Hematopoietic multipotent progenitor cell treated with erythropoietin and hydrocortisone succinate and interleukin-3 and kit ligand, for 17 days (in vitro differentiated cells): ENCODE measurements at regions not wholly inside any gene's neighbourhood (a gene's known extent, or its start where the extent isn't known, plus 50 kb on each side); places are given as distances from the start of the nearest gene placed in this dataset.

Experiments used
- DNase-seq: peaks from one replicate; pipeline ENCODE4 v3.0.0-alpha.2; 2015; ENCODE audit warnings: low spot score

DNA sequence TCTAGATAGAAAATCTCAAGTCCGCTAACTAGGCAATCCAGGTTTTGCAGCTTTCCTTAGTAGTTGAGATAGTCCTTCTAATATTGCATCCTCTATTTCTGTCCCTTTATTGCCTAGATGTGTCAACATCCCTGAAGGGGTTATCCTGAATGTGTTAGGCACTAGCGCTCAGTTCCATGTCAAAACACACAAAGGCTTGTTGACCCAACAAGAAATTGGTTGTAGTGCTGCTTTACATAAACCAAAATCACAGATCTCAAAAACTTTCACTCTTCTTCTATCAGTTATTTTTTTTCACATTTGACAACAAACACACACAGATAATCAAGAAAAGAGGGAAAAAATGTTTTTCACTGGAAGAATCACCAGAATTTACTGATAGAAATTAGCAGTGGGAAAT lies 51.4 kb upstream of the SOX2 start:
- DNase-seq = no peak

DNA sequence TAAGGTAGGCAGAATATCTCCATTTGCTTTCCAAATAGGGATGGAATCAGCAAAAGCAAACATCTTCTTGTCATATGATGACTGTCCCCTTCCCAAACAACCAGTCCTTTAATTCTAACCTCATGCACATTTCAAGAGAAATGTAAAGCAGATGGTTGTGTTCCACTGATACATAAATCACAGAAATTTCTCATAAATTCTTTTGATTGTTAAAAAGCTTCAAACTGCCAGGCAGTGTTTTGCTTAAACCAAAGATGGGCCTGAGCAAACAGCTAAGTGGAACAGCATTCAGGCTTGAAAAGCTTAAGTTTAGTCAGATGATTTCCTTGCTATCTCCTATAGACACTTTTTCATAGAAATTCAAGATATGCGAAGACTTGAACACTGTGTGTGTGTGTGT lies 74.3 kb upstream of the SOX2 start:
- no peak for DNase-seq

DNA sequence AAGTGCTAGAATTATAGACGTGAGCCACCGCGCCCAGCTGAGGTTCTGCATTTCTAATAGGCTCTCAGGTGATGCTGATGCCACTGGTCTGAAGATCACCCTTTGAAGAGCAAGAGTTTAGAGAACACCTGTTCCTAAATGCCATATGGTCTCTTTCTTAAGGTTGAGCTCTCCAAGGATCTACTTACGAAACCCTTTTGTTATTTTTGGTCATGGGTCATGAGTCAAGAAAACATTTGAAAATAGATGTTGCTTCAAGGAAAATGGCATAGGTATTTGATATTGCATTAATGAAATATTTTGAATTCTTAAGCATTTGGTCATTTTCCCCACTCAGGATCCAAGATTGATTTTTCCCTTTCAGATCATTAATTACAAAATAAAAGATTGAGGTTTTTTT lies 74.7 kb upstream of the SOX2 start:
- no peak for DNase-seq

DNA sequence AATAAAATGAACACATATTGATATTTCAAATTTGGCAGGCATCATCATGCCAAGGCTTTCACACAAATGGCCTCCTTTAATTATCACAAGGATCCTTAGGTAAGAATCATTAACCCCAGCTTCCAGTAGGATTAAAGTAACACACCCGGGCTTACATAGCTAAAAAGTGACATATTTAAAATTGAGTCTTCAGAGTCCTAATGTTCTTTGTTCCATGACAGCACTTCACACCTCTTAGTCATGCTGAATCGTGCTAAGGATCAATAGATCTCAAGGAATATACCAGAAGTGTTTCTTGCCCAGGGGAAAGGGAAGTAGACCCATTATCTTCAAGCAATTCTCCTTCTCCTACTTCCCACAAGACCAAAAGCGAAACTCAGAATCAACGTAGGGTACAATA lies 76.6 kb upstream of the SOX2 start:
- no peak for DNase-seq

DNA sequence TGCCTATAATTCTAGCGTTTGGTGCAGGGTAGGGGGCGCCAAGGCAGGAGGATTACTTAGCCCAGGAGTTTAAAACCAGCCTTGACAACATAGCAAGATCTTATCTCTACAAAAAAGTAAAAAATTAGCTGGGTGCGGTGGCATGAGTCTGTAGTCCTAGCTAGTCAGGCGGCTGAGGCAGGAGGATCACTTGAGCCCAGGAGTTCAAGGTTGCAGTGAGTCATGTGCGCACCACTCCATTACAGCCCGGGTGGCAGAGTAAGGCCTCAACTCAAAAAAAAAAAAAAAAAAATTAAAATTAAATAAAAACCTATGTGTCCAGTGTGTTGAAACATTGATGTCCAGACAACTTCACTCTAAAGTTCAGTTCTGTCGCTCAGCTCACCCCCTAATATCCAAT lies 78.2 kb upstream of the SOX2 start:
- DNase-seq = no peak

DNA sequence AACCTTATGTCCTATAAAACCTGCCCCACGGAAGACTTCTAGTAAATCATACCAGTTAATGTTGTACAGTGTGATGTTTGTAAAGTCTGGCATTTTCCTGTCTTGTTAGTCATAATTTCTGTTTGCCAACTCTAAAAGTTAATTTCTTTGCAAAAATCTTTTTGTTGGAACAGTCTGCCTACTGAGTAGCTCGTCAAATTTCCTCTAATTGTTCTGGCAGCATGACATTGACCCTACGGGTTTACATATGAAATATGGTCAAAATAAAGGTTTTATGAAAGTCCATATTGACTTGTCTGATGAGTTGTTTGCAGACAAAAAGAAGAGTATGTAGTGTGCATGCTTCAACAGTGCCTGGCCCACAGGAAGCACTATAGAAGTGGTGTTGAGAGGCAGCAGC lies 79.8 kb upstream of the SOX2 start:
- DNase-seq = no peak

DNA sequence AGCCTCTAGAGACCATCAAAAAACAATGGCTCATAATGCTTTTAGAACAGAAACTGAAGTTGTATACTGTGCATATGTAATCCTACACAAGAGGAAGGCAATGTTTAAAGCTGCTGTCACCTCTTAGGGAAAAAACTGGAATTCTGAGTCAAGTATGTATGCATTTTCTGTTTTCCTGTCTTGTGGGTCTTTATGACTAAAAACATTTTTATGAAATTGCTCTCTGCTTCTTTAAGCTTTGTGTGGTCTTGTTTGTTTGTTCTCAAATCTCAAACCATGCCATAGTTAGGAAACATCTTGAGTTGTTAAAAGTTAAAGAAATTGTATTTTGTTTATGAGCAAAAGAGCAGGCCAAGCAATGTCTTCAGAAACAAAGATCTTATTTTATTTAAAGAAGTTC lies 80.9 kb upstream of the SOX2 start:
- DNase-seq = no peak

DNA sequence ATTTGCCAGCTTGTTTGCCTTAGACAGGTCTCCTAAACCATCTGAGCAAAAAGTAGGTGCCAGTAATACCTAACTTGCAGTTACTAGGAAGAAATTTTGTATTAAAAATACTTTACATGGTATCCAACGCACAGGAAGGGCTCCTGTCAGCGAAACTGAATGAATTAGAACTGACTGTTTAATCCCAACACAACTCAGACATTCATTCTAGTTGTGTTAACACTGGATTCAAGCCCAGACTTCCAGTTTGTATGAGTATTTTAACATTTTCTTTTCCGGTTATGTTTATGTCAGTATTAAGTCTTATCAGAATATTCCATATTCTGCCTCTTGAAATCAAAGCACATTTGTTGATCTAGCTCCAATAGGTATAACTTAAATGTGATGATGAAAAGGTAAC lies 82.0 kb upstream of the SOX2 start:
- no peak for DNase-seq

DNA sequence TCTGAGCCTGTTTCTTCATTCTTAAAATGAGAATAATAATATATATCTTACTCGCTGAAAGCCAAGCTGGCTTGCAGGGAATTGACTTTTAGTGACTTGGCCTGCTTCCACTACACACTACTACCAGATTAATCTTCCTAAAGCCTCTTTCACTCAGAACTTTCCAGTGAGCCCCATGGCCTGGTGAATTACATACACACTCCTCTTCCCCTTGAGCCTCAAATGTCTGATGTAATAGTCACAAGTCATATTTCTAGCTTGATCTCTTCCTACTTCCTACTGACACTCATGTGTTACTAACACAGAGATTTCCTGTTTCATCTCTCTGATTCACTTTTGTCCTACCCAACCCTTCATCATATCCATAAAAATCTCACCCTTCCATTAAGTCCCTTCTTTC lies 82.7 kb upstream of the SOX2 start:
- DNase-seq = no peak

DNA sequence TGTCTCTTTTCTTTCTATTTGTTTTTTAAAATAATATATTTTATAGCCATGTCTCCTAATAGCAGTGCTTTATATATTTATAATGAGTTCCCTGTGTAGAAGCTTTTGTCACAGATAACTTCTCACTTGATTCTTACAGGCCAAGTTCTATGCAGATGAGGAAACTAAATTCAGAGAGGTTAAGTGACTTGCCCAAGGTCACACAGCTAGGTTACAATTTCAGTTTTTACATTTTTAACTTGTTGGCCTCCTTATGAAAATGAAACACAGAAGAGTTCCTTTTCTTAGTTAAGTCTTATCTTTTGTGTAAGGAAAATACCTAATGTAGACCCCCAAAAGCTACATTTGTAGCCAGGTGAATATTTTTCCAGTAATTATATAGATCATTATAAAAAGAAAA lies 83.3 kb upstream of the SOX2 start:
- DNase-seq = no peak

DNA sequence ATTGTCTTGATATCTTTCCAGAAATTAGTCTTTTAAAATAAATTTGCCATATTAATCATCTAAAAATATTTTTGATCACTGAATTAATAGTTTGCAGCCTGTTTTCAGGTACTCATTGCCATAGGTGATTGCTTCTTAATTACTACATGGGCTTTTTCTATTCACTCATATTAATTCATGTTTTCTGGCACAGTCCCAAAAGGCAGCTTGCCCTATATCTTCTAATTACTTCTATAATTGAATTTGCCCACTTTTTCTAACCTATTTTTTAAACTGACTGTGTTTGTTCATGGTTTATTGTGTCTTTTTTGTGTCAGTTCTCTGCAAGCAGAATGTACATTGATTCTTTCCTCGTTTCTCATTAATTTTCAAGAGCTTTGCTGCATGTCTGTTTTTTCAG lies 85.7 kb upstream of the SOX2 start:
- no peak for DNase-seq

DNA sequence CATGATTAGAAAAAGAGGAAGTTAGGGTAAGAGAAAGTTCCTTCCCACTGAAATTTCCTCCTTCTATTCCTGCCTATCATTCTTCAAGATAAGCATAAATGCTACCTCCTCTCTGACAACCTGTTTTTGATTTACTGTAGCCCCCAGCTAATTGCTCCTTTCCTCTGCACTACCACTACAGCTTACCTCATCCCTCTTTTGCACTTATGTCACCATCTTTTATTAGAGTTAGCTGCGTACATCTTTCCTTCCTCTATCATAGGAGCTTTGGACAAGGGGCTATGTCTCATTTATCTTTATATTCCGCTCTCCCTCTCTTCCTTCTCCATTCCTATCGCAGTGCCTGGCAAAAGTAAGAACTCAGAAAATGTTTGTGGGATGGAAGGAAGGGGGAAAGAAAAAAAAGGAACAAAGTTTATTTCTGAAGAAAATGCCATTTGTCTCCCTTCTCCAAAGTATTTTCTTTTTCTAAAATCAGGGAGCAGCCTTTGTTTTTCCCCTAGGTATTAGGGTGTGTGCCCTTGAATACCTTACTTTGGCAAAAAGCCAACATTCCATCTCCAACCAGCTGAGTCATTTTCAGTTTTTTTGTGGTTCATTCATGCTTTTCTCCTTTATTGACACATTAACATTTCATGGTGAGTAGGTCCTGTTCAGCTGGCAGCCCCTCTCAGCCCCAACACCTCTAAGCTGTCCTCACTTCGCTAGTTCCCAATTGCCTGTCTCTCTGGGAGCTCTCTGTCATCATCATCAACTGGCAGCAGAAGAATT lies 87.6 kb upstream of the SOX2 start:
- DNase-seq = no peak

DNA sequence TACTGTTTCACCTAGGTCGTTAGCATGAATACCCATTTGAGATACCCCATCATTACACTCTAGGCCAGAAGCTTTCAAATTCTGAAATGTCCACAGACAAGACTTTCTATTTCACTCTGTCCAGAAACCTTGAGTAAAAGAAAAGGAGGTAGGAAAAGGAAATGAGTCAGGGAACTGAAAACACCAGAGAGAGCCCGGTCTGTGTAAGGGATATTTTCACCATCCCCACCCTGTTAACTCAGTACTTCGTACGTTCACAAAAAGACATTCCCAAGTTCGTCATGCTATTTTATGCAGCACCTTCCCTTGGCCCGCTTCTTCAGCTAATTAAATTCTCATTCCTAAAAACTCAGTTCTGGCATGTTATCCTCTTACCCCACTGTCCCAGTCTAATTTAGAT lies 89.4 kb upstream of the SOX2 start:
- DNase-seq = no peak

DNA sequence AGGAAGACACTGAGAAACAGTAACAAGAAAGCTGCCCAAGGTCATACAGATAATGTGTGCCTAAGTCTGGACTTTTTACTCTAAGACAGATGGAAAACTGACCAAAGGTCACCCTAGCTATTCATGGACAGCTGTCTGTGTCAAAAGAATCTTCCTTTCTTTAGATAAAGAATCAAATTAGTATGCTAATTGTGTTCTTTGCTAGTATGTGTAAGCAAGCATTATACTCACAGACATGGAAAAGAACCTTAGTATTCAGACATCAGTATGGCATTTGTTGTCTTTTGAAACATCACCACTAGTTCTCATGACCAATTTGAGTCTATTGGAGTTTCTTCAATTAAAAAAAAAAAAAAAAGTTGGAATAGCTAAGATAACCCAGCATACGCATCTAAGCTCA lies 91.8 kb upstream of the SOX2 start:
- DNase-seq = no peak

DNA sequence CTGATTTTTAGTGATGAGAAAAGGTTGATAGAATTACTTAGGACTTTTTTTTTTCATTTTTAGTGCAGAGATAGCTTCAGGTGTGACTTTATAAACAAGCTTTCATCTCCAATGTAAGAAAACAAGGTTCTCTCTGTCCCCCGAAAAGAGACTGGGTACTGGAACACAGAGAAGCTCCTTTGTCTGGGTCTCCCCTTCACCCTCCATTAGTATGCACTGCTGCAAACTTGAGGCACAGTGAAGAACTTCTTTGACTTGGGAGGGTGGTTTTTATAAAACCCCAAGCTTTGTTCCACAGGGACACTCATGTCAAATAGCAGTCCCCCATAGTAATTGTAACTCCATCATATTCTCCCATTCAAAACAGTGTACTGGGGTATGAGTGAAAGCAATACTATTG lies 93.5 kb upstream of the SOX2 start:
- no peak for DNase-seq

DNA sequence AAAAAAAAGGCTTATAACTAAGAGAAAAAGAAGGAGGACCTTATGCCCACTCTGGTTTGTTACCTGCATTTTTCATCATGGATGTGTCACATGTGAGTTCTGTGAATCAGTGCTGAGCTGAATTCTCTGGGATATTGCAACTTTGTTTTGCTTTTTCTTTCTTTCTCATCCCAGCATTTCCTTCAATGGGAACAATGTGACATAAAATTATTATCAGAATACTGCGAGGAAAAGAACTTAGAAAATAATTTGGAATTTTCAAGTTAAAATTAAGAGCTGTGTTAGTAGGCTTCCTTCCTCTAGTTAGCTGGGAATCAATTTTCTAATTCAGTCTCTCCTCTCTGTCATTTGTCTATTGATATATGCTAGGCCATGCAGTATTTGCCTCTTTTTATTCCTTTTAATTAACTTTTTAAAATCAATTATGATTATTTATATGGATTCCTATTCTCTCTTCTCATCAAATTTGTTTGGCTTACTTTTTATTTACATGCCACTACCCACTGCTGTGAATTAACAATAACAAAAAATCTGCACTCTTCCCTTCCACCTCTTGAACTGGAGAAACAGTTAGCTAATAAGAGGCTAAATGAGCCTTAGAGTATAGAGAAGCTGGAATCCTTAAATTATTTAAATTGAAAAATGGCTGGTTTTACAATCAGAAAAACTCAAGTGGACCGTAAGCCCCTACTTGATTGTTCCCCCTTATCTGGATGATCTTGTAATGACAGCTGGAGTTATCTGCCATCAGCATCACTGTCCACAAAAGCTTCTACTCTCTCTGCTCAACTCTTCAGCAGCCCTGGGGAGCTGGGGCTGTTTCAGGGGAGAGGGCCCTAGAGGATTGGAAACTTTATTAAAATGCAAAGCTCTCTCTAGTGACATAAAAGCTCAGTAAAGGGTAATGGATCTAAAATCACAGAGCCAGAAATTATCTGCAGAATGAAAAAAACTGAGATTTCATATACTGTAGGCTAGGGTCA lies 95.3 kb upstream of the SOX2 start:
- no peak for DNase-seq

DNA sequence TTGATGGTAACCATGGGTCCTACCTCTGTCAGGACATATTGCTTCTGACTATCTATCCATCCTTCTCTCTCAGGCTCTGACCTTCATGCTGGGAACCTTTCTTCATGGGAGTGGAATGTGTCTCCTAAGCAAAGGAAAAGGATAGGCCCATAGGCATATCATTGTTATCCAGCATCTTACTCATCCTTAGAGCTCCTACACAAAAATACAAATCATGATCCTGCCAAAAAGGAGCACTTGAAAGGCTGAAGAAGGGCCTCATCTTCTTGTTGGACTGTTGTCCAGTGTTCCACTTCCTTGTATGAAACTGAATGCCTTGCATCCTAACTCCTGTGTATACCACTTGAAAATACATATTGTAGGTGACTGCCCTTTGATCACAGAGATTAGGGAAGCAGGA lies 96.1 kb upstream of the SOX2 start:
- DNase-seq = no peak

DNA sequence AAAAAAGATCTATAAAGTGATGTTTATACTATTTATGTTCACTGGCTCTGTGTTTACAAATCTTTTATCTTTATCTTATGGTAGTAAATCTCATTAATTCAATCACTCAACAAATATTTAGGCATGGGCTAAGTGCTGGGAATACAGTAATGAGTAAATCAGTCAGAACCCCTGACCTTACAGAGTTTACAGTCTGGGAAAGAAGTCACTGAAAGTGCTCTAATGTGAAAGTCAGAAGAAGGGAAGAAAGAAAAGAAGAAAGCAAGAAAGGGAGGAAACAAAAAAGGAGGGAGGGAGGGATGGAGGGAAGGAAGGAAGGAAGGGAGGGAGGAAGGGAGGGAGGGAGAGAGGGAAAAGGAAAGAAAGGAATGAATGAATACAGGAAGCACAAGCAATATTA lies 96.8 kb upstream of the SOX2 start:
- no peak for DNase-seq

DNA sequence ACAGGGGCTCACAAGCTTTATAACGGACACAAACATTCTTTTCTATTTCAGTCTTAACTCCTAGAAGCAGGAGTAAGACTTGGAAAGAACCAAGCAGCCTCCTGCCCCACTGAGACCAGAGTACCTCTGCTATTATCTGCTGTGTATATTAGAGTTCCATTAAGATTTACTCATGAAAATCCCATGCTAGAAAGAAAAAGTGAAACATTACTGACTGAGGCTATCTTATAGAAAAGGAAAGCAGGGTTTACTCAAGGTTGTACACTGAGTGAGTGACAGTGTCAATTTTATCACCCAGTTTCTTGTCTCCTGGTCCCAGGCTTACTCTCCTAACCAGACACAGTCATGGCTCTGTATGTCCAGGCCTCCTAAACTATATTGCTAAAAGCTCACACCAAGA lies 97.9 kb upstream of the SOX2 start:
- DNase-seq = no peak

DNA sequence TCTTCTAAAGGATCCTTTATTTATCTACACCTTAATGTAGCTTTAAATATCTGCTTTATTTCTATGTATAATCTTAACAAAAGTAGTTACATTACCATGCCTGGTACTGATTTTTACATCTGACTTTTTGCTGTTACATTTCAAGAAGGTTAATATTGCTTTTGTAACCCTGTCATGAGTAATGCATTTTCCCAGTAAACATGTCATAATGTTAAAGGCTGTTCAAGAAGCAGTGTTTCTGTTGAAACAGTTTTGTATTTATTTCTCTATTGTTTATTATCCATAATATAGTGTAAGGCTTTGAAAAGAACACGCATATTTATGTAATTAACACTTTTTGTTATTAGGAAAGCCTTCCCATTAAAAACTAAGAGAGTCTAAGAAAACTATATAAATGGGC lies 98.5 kb upstream of the SOX2 start:
- no peak for DNase-seq

DNA sequence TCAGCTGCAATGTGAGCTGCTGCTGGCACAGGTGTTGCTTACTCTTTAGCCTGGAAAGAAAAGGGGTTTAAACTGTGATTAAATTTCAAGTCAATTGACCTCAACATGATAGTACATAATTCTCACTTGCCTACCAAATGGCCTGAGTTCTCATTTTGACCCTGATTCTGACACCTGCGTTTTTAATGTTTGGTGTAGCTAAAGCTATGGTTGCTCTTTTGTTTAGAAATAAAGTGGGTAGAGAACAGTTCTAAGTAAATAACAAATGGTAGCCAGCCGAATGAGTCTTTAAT lies 100.8 kb upstream of the SOX2 start:
- no peak for DNase-seq

DNA sequence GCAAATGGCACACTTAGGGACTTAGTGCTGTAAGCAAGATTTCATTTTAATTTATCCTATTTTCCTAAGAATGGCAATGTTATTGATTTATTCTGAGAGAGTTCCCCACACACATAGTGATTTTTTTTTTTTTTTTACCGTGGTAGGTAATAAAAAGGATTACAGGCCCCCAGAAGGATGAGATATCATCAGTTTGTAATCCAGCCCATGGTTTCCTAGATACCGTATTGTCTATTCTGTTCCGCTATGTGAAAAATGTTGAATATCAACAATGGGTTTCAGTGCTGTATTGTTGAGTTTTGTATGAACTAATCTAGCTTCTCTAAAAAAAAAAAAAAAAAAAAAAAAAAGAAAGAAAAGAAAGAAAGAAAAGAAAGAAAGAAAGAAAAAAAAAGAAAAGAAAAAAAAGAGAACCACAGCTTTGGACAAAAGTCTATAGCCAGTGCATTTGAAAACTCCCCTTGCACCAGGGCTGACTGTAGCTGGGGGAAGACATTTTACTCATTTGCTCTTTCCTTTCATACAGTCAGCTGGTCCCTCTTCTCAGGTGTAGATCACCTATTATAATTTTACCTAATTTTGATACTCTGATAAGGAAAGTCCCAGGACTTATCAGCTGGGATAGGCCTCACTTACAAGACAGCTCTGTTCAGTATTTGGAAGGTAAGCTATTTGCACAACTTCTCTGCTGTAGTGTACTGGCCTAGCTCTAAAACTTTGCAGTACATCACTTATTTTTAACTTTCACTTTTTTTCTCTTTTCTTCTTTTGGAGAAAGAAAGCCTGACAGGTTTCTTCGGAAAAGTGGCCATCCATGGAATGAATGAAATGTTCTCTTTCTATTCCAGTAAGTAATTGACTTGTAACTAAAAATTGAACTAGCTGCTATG lies 101.4 kb upstream of the SOX2 start:
- no peak for DNase-seq
